ENCODE measurements at regions not wholly inside any gene's neighbourhood (a gene's known extent, or its start where the extent isn't known, plus 50 kb on each side); places are given as distances from the start of the nearest gene placed in this dataset.

GRCh38 chr10:6350609-6351008 is 147.9 kb downstream of the PFKFB3 start:
- Histone ChIP-seq H3K36me3 (no peaks in the 10 kb centered on the region), H3K9me3 (no peaks in the 10 kb centered on the region), H3K27me3 (no peaks in the 10 kb centered on the region), H3K4me3 (no peak overlapping the region), H3K27ac (no peak overlapping the region), H3K4me1 (peaks cover 8 to 18% (median 14%) of the 10 kb centered on the region in 3 donors)
- TF ChIP-seq CTCF (IDR thresholded peaks at IDR 0.05): no peak
- FAIRE-seq: no peak
- WGBS, 2 donors: 91 to 95% methylated on average over 3 of the region's 3 CpGs
- intact Hi-C loops (cut with DNase I): no loop called here
- no peak for DNase-seq
- ATAC-seq: no peak

- FAIRE-seq (no peak), DNase-seq (no peak), ATAC-seq (no peak)
- Histone ChIP-seq H3K4me3 (no peak overlapping the region), H3K27me3 (no peaks in the 10 kb centered on the region), H3K4me1 (peaks cover 8 to 18% (median 14%) of the 10 kb centered on the region in 3 donors), H3K9me3 (no peaks in the 10 kb centered on the region), H3K36me3 (no peaks in the 10 kb centered on the region), H3K27ac (no peak overlapping the region)
- TF ChIP-seq CTCF (IDR thresholded peaks at IDR 0.05): no peak
- intact Hi-C loops (cut with DNase I): no loop called here
- WGBS, 2 donors: 78 to 91% methylated on average over 2 of the region's 2 CpGs
Observed at GRCh38 chr10:6351495-6351894, 148.8 kb downstream of the PFKFB3 start.

- TF ChIP-seq CTCF (IDR thresholded peaks at IDR 0.05): no peak
- Histone ChIP-seq H3K27ac (peak overlapping the region in 2 of 4 donors; percentile 22 to 41), H3K4me3 (no peak overlapping the region), H3K36me3 (no peaks in the 10 kb centered on the region), H3K9me3 (no peaks in the 10 kb centered on the region), H3K4me1 (peaks cover 8 to 18% (median 14%) of the 10 kb centered on the region in 3 donors), H3K27me3 (no peaks in the 10 kb centered on the region)
- ATAC-seq (peak; percentile 75 to 94 (median 88)), FAIRE-seq (no peak), DNase-seq (no peak)
- 14 to 22% methylated on average over 1 of the region's 1 CpG for WGBS, 2 donors
- intact Hi-C loops (cut with DNase I): no loop called here
Observed at GRCh38 chr10:6353526-6353925, 150.8 kb downstream of the PFKFB3 start.

GRCh38 chr10:6354168-6354772 is 151.5 kb downstream of the PFKFB3 start:
- no peaks in the 10 kb centered on the region for H3K27me3 ChIP-seq
- H3K9me3 ChIP-seq: no peaks in the 10 kb centered on the region
- H3K4me3 ChIP-seq: no peak overlapping the region
- H3K27ac ChIP-seq: peak overlapping the region in 1 of 4 donors; percentile 41
- WGBS, 2 donors: 41 to 56% methylated on average over 5 of the region's 5 CpGs
- ATAC-seq (peak in 2 of 4 donors; percentile 22 to 49), DNase-seq (no peak), FAIRE-seq (no peak)
- intact Hi-C loops (cut with DNase I): no loop called here
- no peaks in the 10 kb centered on the region for H3K36me3 ChIP-seq
- TF ChIP-seq CTCF (IDR thresholded peaks at IDR 0.05): no peak
- H3K4me1 ChIP-seq: peaks cover 8 to 18% (median 14%) of the 10 kb centered on the region in 3 donors

GRCh38 chr10:6356280-6356793 is 153.6 kb downstream of the PFKFB3 start:
- Histone ChIP-seq H3K4me1 (peaks cover 8 to 18% (median 14%) of the 10 kb centered on the region in 3 donors), H3K27me3 (no peaks in the 10 kb centered on the region), H3K4me3 (no peak overlapping the region), H3K36me3 (no peaks in the 10 kb centered on the region), H3K27ac (no peak overlapping the region), H3K9me3 (peaks cover 0 to 3% (median 0%) of the 10 kb centered on the region in 4 donors)
- WGBS, 2 donors: 74 to 84% methylated on average over 1 of the region's 1 CpG
- intact Hi-C loops (cut with DNase I): no loop called here
- ATAC-seq: no peak
- FAIRE-seq: no peak
- no peak for DNase-seq
- TF ChIP-seq CTCF (IDR thresholded peaks at IDR 0.05): no peak
